HUES64 (cell line): ENCODE measurements at regions not wholly inside any gene's neighbourhood (a gene's known extent, or its start where the extent isn't known, plus 50 kb on each side); places are given as distances from the start of the nearest gene placed in this dataset.

Experiments
- H3K27ac ChIP-seq: 2 replicates; pipeline ENCODE4 v1.7.0; 2013; ENCODE audit warnings: low read depth, low read length, inconsistent platforms
- H3K27me3 ChIP-seq: 2 replicates; pipeline ENCODE4 v1.6.1; 2013; ENCODE audit warnings: mild to moderate bottlenecking, low read length; ENCODE audit not compliant: insufficient read depth
- H3K36me3 ChIP-seq: 2 replicates; pipeline ENCODE4 v1.6.1; 2013; ENCODE audit warnings: mild to moderate bottlenecking, low read length; ENCODE audit not compliant: insufficient read depth
- H3K4me1 ChIP-seq: 2 replicates; pipeline ENCODE4 v1.6.1; 2013; ENCODE audit warnings: mild to moderate bottlenecking, low read length, moderate library complexity; ENCODE audit not compliant: insufficient read depth
- H3K4me3 ChIP-seq: 2 replicates; pipeline ENCODE4 v1.5.1; 2013; ENCODE audit warnings: mild to moderate bottlenecking, low read length, moderate library complexity
- H3K9ac ChIP-seq: 2 replicates; pipeline ENCODE4 v1.6.1; 2013; ENCODE audit warnings: mild to moderate bottlenecking, low read depth, low read length
- H3K9me3 ChIP-seq: 2 replicates; pipeline ENCODE4 v1.6.1; 2013; ENCODE audit warnings: low read depth, low read length; ENCODE audit not compliant: insufficient read depth
- WGBS: fragments of 150-250, 120-280 bp; methylation state at CpG from one replicate; pipeline ENCODE4 v1.1.7; 2013; ENCODE audit warnings: missing lambda C conversion rate; 5-methylcytosine and 5-hydroxymethylcytosine counted together

GRCh38 chr21:15533618-15534017 lies 196.2 kb upstream of the USP25 start:
- no peak overlapping the region for H3K9ac ChIP-seq
- no peaks in the 10 kb centered on the region for H3K4me1 ChIP-seq
- H3K27me3 ChIP-seq: no peaks in the 10 kb centered on the region
- 86% methylated on average over 4 of the region's 4 CpGs for WGBS
- no peak overlapping the region for H3K27ac ChIP-seq
- H3K4me3 ChIP-seq: no peak overlapping the region
- H3K9me3 ChIP-seq: no peaks in the 10 kb centered on the region
- no peaks in the 10 kb centered on the region for H3K36me3 ChIP-seq

- Histone ChIP-seq H3K36me3 (no peaks in the 10 kb centered on the region), H3K9ac (no peak overlapping the region)
Measured at GRCh38 chr21:15534450-15534886, 195.3 kb upstream of the USP25 start.

DNA sequence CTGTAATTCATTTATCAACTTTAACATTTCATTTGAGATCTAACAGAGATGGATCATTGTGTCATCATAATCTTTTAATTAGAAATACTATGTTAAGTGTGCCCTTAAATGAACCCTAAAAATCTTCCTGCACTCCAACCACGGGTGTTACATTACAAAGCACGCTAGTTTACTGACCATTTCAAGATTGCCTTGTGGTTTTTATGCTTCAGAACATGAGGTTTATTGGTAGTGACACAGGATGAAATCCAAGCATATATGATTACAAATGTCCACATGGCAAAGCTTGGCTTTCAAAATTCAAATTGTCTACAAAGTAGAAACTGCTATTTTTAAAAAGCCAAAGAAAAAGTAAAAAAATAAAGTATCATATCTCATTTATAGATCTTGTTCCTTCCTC lies 190.4 kb upstream of the USP25 start:
- Histone ChIP-seq H3K27ac (no peak overlapping the region), H3K36me3 (no peaks in the 10 kb centered on the region), H3K4me1 (no peaks in the 10 kb centered on the region), H3K4me3 (no peak overlapping the region), H3K27me3 (no peaks in the 10 kb centered on the region), H3K9me3 (no peaks in the 10 kb centered on the region), H3K9ac (no peak overlapping the region)
- WGBS: 100% methylated on average over 2 of the region's 2 CpGs

More at GRCh38 chr21:15534450-15534886, 195.3 kb upstream of the USP25 start:
- Histone ChIP-seq H3K27ac (no peak overlapping the region), H3K4me3 (no peak overlapping the region), H3K4me1 (no peaks in the 10 kb centered on the region), H3K27me3 (no peaks in the 10 kb centered on the region), H3K9me3 (no peaks in the 10 kb centered on the region)
- WGBS: 88% methylated on average over 4 of the region's 4 CpGs

GRCh38 chr21:15543473-15543872 lies 186.3 kb upstream of the USP25 start:
- Histone ChIP-seq H3K27ac (no peak overlapping the region), H3K9ac (no peak overlapping the region), H3K36me3 (no peaks in the 10 kb centered on the region), H3K4me1 (no peaks in the 10 kb centered on the region), H3K9me3 (no peaks in the 10 kb centered on the region), H3K4me3 (no peak overlapping the region), H3K27me3 (no peaks in the 10 kb centered on the region)
- WGBS: 92% methylated on average over 5 of the region's 6 CpGs

DNA sequence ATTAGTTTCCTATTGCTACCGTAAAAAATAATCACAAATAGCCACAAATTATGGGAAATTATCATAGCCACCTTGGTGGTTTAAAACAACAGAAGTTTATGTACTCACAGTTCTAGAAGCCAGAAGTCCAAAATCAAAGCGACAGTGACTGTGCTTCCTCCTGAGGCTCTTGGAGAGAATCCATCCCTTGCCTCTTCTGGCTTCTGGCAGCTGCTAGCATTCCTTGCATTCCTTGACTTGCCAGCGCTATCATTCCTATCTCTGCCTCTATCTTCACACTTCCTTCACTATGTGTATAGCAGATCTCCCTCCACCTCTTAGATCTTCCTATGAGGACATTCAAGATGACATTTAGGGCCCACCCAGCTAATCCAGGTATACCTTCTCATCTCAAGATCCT lies 180.1 kb upstream of the USP25 start:
- Histone ChIP-seq H3K27ac (no peak overlapping the region), H3K4me3 (no peak overlapping the region), H3K27me3 (no peaks in the 10 kb centered on the region), H3K36me3 (no peaks in the 10 kb centered on the region), H3K9me3 (no peaks in the 10 kb centered on the region), H3K4me1 (no peaks in the 10 kb centered on the region), H3K9ac (no peak overlapping the region)
- 71% methylated on average over 3 of the region's 3 CpGs for WGBS

DNA sequence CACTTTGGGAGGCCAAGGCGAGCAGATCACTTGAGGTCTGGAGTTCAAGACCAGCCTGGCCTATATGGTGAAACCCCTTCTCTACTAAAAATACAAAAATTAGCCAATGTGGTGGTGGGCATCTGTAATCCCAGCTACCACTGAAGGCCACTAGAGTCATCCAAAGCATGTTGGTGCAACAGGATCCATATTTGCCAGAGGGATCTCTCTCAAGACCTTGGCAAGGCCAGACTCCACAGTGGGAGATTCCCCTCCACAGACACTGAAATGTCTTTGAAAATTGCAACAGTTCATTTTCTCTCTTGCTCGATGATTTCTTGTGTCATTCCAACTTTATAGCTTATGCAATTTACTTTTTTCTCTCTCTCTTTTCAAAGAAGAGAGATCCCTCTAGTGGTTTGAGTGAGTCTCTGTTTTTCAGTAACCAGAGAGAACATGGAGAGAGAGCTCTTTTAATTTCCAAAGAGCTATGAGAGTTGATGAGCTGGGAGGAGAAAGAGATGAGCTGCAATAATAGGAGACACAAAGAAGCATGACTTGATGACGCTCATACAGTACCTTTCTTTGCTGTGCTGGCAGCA lies 176.8 kb upstream of the USP25 start:
- Histone ChIP-seq H3K9me3 (no peaks in the 10 kb centered on the region), H3K27ac (no peak overlapping the region), H3K27me3 (no peaks in the 10 kb centered on the region), H3K4me3 (no peak overlapping the region), H3K36me3 (no peaks in the 10 kb centered on the region), H3K9ac (no peak overlapping the region), H3K4me1 (no peaks in the 10 kb centered on the region)
- WGBS: 85% methylated on average over 3 of the region's 3 CpGs

DNA sequence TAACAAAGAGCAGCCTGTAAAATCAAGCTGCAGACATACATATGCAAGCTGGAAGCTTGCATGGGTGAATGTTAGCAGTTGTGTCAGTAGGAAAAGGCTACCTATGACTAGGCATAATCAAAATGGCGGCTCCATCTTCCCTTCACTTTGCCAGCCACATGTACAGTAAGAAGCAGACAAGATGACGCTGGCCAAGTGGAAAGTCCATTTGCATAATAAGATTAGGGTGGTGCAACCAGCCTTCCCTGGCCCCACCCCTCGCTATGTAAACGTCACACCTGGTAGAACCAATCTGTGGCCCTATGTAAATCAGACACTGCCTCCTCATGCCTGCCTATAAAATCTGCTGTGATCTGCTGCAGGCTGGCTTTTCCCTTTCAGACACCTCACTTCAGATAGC lies 171.9 kb upstream of the USP25 start:
- peaks cover 23% of the 10 kb centered on the region for H3K4me1 ChIP-seq
- WGBS: 90% methylated on average over 4 of the region's 4 CpGs
- no peaks in the 10 kb centered on the region for H3K27me3 ChIP-seq
- H3K27ac ChIP-seq: no peak overlapping the region
- H3K4me3 ChIP-seq: no peak overlapping the region
- no peaks in the 10 kb centered on the region for H3K9me3 ChIP-seq
- no peak overlapping the region for H3K9ac ChIP-seq
- no peaks in the 10 kb centered on the region for H3K36me3 ChIP-seq

GRCh38 chr21:15558884-15559283 lies 170.9 kb upstream of the USP25 start:
- H3K4me1 ChIP-seq: peaks cover 23% of the 10 kb centered on the region
- no peak overlapping the region for H3K27ac ChIP-seq
- H3K9me3 ChIP-seq: no peaks in the 10 kb centered on the region
- no peaks in the 10 kb centered on the region for H3K36me3 ChIP-seq
- H3K9ac ChIP-seq: no peak overlapping the region
- no peak overlapping the region for H3K4me3 ChIP-seq
- no peaks in the 10 kb centered on the region for H3K27me3 ChIP-seq
- 89% methylated on average over 1 of the region's 1 CpG for WGBS

GRCh38 chr21:15559660-15560059 lies 170.1 kb upstream of the USP25 start:
- WGBS: 96% methylated on average over 2 of the region's 2 CpGs

GRCh38 chr21:15560383-15561056 lies 169.3 kb upstream of the USP25 start:
- 91% methylated on average over 6 of the region's 6 CpGs for WGBS
- H3K27ac ChIP-seq: no peak overlapping the region
- H3K9ac ChIP-seq: no peak overlapping the region
- H3K4me1 ChIP-seq: peaks cover 28% of the 10 kb centered on the region
- H3K36me3 ChIP-seq: no peaks in the 10 kb centered on the region
- no peaks in the 10 kb centered on the region for H3K27me3 ChIP-seq
- H3K9me3 ChIP-seq: no peaks in the 10 kb centered on the region
- no peak overlapping the region for H3K4me3 ChIP-seq

More at GRCh38 chr21:15559660-15560059, 170.1 kb upstream of the USP25 start:
- H3K9ac ChIP-seq: no peak overlapping the region
- H3K27me3 ChIP-seq: no peaks in the 10 kb centered on the region
- no peak overlapping the region for H3K4me3 ChIP-seq
- no peaks in the 10 kb centered on the region for H3K36me3 ChIP-seq
- H3K27ac ChIP-seq: no peak overlapping the region
- H3K4me1 ChIP-seq: peaks cover 24% of the 10 kb centered on the region
- no peaks in the 10 kb centered on the region for H3K9me3 ChIP-seq

GRCh38 chr21:15562748-15563147 lies 167.0 kb upstream of the USP25 start:
- Histone ChIP-seq H3K36me3 (no peaks in the 10 kb centered on the region), H3K9ac (no peak overlapping the region), H3K4me3 (no peak overlapping the region), H3K27me3 (no peaks in the 10 kb centered on the region), H3K9me3 (no peaks in the 10 kb centered on the region), H3K27ac (no peak overlapping the region), H3K4me1 (peaks cover 28% of the 10 kb centered on the region)
